IPS-NIHi11 (cell line): ENCODE measurements at regions not wholly inside any gene's neighbourhood (a gene's known extent, or its start where the extent isn't known, plus 50 kb on each side); places are given as distances from the start of the nearest gene placed in this dataset.
A peak's percentile ranks its signal among the peaks of the same experiment; 100 is the strongest.
"Not testable (repeated sequence)": the region's sequence is repeated elsewhere in the genome, so short reads cannot be mapped to it uniquely, and the experiment has no call there.

Source experiments
- DNase-seq: peaks from one replicate; pipeline ENCODE4 v3.0.0; 2012; ENCODE audit warnings: mixed read lengths, low spot score

GRCh38 chr5:39753747-39754146 lies 329.0 kb upstream of the DAB2 start:
- DNase-seq = not testable (repeated sequence)

GRCh38 chr5:39750661-39751060 lies 325.9 kb upstream of the DAB2 start:
- DNase-seq = no peak

GRCh38 chr5:39742916-39743315 lies 318.1 kb upstream of the DAB2 start:
- DNase-seq = no peak

- no peak for DNase-seq
These were observed 315.6 kb upstream of the DAB2 start for GRCh38 chr5:39740404-39740803.

- no peak for DNase-seq
These were observed 307.4 kb upstream of the DAB2 start for GRCh38 chr5:39732166-39732565.

- no peak for DNase-seq
These were observed 305.9 kb upstream of the DAB2 start for GRCh38 chr5:39730699-39731098.

GRCh38 chr5:39730006-39730405 lies 305.2 kb upstream of the DAB2 start:
- DNase-seq = no peak

GRCh38 chr5:39726467-39726866 lies 301.7 kb upstream of the DAB2 start:
- DNase-seq = no peak

- DNase-seq = no peak
These were observed 296.6 kb upstream of the DAB2 start for GRCh38 chr5:39721394-39721793.

- no peak for DNase-seq
These were observed 295.4 kb upstream of the DAB2 start for GRCh38 chr5:39720136-39720535.

- no peak for DNase-seq
These were observed 292.6 kb upstream of the DAB2 start for GRCh38 chr5:39717176-39717897.

- peak; percentile 68 for DNase-seq
These were observed 291.8 kb upstream of the DAB2 start for GRCh38 chr5:39716532-39717028.

GRCh38 chr5:39714036-39714698 lies 289.4 kb upstream of the DAB2 start:
- DNase-seq = peak; percentile 52

GRCh38 chr5:39713250-39713916 lies 288.6 kb upstream of the DAB2 start:
- no peak for DNase-seq

GRCh38 chr5:39712316-39713249 lies 287.8 kb upstream of the DAB2 start:
- DNase-seq = no peak

GRCh38 chr5:39711821-39712220 lies 287.0 kb upstream of the DAB2 start:
- no peak for DNase-seq

GRCh38 chr5:39709032-39709431 lies 284.3 kb upstream of the DAB2 start:
- DNase-seq = no peak

GRCh38 chr5:39702928-39703327 lies 278.1 kb upstream of the DAB2 start:
- DNase-seq = no peak

- DNase-seq = no peak
These were observed 275.7 kb upstream of the DAB2 start for GRCh38 chr5:39700523-39700922.

- DNase-seq = no peak
These were observed 274.2 kb upstream of the DAB2 start for GRCh38 chr5:39698838-39699560.

GRCh38 chr5:39697881-39698280 lies 273.1 kb upstream of the DAB2 start:
- no peak for DNase-seq
